ENCODE measurements at regions not wholly inside any gene's neighbourhood (a gene's known extent, or its start where the extent isn't known, plus 50 kb on each side); places are given as distances from the start of the nearest gene placed in this dataset.

- no peak for TF ChIP-seq CTCF (IDR thresholded peaks at IDR 0.05)
- TF ChIP-seq POLR2A (IDR thresholded peaks at IDR 0.05): no peak
- TF ChIP-seq POLR2AphosphoS5 (IDR thresholded peaks at IDR 0.05): no peak
Observed at GRCh38 chr15:31456354-31457060, 129.9 kb downstream of the KLF13 start.

All from prostate gland (tissue), 2 donors.